ENCODE measurements at regions not wholly inside any gene's neighbourhood (a gene's known extent, or its start where the extent isn't known, plus 50 kb on each side); places are given as distances from the start of the nearest gene placed in this dataset.

DNA sequence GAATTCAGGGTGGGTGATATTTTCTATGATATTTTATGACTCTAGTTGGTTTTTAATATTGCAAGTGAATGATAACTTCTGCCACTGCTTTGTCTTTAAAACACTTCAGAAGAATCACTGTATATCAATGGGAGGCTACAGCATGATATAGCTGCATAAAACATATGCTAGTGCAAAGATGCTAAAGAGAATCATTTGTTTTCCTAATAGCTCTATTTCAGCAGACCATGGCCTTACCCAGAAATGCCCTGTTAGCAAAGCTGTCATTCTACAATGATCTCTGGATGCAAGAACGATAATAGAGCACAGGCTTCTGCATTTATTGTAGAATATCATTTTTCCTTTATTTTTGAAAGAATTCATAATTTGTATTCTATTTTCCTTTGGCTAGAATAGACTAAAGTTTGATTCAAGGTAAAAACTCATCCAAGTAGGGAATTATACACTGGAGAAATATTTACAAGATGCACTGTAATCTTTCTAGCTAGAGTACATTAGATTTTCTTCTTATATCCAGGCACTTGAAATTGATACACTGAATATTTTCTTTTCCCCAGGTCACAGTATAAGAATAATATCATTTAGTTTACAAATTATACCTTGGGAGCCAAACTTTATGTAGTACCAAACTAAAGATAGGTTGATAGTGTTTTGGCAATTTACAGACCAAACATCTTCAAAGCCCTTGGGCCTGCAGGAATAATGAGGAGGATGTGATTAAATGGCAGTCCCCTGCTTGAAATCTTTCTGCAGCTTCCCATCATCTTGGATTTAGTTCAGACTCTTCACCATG is 252.6 kb upstream of the LINC00305 start:
- Histone ChIP-seq H3K4me3 (ENCODE audit: low read depth in 1 of 2, low read length in 1 of 2) (no peak overlapping the region), H3K36me3 (no peaks in the 10 kb centered on the region), H3K9me3 (no peaks in the 10 kb centered on the region), H3K27me3 (no peaks in the 10 kb centered on the region), H3K27ac (no peak overlapping the region), H3K4me1 (ENCODE audit: control insufficient read depth in 1 of 2, insufficient read depth in 1 of 2, low read depth in 1 of 2, low read length in 1 of 2) (no peaks in the 10 kb centered on the region)
- TF ChIP-seq, protein P1, sequence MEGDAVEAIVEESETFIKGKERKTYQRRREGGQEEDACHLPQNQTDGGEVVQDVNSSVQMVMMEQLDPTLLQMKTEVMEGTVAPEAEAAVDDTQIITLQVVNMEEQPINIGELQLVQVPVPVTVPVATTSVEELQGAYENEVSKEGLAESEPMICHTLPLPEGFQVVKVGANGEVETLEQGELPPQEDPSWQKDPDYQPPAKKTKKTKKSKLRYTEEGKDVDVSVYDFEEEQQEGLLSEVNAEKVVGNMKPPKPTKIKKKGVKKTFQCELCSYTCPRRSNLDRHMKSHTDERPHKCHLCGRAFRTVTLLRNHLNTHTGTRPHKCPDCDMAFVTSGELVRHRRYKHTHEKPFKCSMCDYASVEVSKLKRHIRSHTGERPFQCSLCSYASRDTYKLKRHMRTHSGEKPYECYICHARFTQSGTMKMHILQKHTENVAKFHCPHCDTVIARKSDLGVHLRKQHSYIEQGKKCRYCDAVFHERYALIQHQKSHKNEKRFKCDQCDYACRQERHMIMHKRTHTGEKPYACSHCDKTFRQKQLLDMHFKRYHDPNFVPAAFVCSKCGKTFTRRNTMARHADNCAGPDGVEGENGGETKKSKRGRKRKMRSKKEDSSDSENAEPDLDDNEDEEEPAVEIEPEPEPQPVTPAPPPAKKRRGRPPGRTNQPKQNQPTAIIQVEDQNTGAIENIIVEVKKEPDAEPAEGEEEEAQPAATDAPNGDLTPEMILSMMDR (IDR thresholded peaks at IDR 0.05): no peak

DNA sequence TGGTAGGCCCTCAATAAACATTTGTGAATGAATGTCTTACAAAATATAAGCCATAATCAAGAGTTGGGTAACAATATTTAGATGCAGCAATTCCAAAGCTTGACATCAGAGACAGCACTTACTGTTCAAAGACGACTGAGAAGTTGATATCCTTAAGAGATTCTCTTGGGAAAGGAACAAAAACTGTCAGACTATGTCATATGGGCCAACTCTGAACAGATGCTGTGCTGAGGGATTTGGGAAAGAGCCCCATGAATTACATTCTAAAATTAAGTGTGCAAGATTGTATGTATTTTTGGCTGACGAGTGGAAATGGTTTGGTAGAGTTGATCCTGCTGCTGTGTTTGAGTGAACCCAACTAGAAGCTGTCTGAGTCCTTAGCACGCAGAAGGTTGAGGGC is 250.7 kb upstream of the LINC00305 start:
- H3K36me3 ChIP-seq: no peaks in the 10 kb centered on the region
- H3K4me1 ChIP-seq (ENCODE audit: control insufficient read depth in 1 of 2, insufficient read depth in 1 of 2, low read depth in 1 of 2, low read length in 1 of 2): no peaks in the 10 kb centered on the region
- H3K9me3 ChIP-seq: no peaks in the 10 kb centered on the region
- TF ChIP-seq, protein P1 (IDR thresholded peaks at IDR 0.05): no peak
- no peak overlapping the region for H3K4me3 ChIP-seq (ENCODE audit: low read depth in 1 of 2, low read length in 1 of 2)
- H3K27me3 ChIP-seq: no peaks in the 10 kb centered on the region
- no peak overlapping the region for H3K27ac ChIP-seq

DNA sequence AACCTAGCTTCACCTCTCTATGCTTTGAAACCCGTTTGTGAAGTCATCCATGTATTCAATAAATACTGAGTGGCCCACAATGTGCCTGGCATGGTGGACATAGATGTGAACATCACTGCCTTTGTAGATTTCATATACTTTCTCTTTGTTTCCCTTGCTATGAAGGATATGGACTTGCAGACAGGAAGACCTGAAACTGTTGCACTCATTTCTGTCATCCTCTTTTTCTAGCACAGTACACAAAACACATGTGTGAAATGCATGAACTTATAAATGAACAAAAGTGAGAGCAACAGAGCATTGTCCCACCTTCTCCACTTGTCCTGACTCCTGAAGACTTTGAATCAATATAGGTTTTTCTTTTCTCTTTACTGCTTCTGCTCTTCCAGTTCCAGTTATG is 249.4 kb upstream of the LINC00305 start:
- Histone ChIP-seq H3K4me1 (ENCODE audit: control insufficient read depth in 1 of 2, insufficient read depth in 1 of 2, low read depth in 1 of 2, low read length in 1 of 2) (no peaks in the 10 kb centered on the region), H3K27ac (no peak overlapping the region), H3K27me3 (no peaks in the 10 kb centered on the region), H3K36me3 (no peaks in the 10 kb centered on the region), H3K9me3 (no peaks in the 10 kb centered on the region), H3K4me3 (ENCODE audit: low read depth in 1 of 2, low read length in 1 of 2) (no peak overlapping the region)
- TF ChIP-seq, protein P1 (IDR thresholded peaks at IDR 0.05): no peak

DNA sequence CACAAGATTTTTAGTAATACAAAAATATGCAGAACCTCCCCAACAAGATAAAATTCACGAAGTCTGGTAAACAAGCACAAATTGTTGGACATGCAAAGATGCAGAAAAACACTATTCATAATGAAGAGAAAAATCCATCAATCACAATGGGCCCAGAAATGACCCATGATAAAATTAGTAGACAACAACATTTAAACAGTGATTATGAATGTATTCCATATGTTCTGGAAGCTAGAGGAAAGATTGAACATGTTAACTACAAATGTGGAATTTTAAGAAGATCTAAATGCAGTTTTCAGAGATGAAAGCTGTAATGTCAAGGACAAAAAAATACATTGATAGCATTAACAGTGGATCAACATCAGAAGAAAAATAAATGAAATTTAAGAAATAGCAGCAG is 243.3 kb upstream of the LINC00305 start:
- no peaks in the 10 kb centered on the region for H3K9me3 ChIP-seq
- H3K27ac ChIP-seq: no peak overlapping the region
- TF ChIP-seq, protein P1 (IDR thresholded peaks at IDR 0.05): no peak
- H3K4me3 ChIP-seq (ENCODE audit: low read depth in 1 of 2, low read length in 1 of 2): no peak overlapping the region
- H3K4me1 ChIP-seq (ENCODE audit: control insufficient read depth in 1 of 2, insufficient read depth in 1 of 2, low read depth in 1 of 2, low read length in 1 of 2): no peaks in the 10 kb centered on the region
- H3K36me3 ChIP-seq: no peaks in the 10 kb centered on the region
- no peaks in the 10 kb centered on the region for H3K27me3 ChIP-seq

DNA sequence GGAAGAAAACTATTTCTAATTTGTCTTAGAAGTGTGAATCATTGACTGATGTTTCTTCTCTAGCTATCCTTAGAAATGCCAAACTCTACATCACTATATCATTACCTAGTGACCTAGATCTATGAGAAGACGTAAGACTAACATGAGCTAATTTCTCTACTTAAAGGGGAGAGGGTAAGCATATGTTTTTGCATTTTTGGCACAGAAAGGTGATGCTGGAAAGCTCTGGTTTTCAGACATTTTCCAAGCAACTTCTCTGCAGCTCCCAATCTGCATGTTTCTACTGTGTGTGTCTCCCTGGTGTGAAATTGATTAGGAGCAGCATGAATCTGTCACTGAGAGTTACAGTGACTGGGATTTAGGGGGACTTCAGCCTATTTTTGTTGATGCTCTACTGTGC is 235.2 kb upstream of the LINC00305 start:
- H3K4me1 ChIP-seq (ENCODE audit: control insufficient read depth in 1 of 2, insufficient read depth in 1 of 2, low read depth in 1 of 2, low read length in 1 of 2): no peaks in the 10 kb centered on the region
- H3K36me3 ChIP-seq: no peaks in the 10 kb centered on the region
- H3K27ac ChIP-seq: no peak overlapping the region
- no peak overlapping the region for H3K4me3 ChIP-seq (ENCODE audit: low read depth in 1 of 2, low read length in 1 of 2)
- TF ChIP-seq, protein P1 (IDR thresholded peaks at IDR 0.05): no peak
- no peaks in the 10 kb centered on the region for H3K9me3 ChIP-seq
- no peaks in the 10 kb centered on the region for H3K27me3 ChIP-seq
